Ishikawa (cell line): ENCODE measurements at regions not wholly inside any gene's neighbourhood (a gene's known extent, or its start where the extent isn't known, plus 50 kb on each side); places are given as distances from the start of the nearest gene placed in this dataset.

ENCODE experiments used
- CEBPB ChIP-seq: IDR thresholded peaks from 2 replicates; pipeline ENCODE4 v1.6.1; 2012
- CREB1 ChIP-seq: IDR thresholded peaks from 2 replicates; pipeline ENCODE4 v1.6.1; 2012; ENCODE audit warnings: low read depth
- EP300 ChIP-seq: IDR thresholded peaks from 2 replicates; pipeline ENCODE4 v1.6.1; 2012; ENCODE audit warnings: borderline replicate concordance
- FOXM1 ChIP-seq: IDR thresholded peaks from 2 replicates; pipeline ENCODE4 v1.6.1; 2012; ENCODE audit warnings: low read depth, borderline replicate concordance
- NFIC ChIP-seq: IDR thresholded peaks from 2 replicates; pipeline ENCODE4 v1.6.1; 2012
- RAD21 ChIP-seq: IDR thresholded peaks from 2 replicates; pipeline ENCODE4 v1.6.1; 2012; ENCODE audit warnings: low read depth
- REST ChIP-seq: IDR thresholded peaks from 2 replicates; pipeline ENCODE4 v1.6.1; 2012; ENCODE audit warnings: low read depth, mild to moderate bottlenecking
- TAF1 ChIP-seq: IDR thresholded peaks from 2 replicates; pipeline ENCODE4 v1.6.1; 2012; ENCODE audit warnings: low read depth, mild to moderate bottlenecking
- TCF12 ChIP-seq: IDR thresholded peaks from 2 replicates; pipeline ENCODE4 v1.6.1; 2012; ENCODE audit warnings: low read depth
- TEAD4 ChIP-seq: IDR thresholded peaks from 2 replicates; pipeline ENCODE4 v1.6.1; 2012
- YY1 ChIP-seq: IDR thresholded peaks from 2 replicates; pipeline ENCODE4 v1.6.1; 2012; ENCODE audit warnings: low read depth
- ZBTB7A ChIP-seq: IDR thresholded peaks from 2 replicates; pipeline ENCODE4 v1.6.1; 2012; ENCODE audit warnings: low read depth
- TF ChIP-seq, protein P1 (sequence below): IDR thresholded peaks from 2 replicates; pipeline ENCODE4 v1.6.1; 2012

GRCh38 chr5:2999926-3000325, 248.4 kb upstream of the IRX2 start:
- TF ChIP-seq TEAD4: no peak
- no peak for TF ChIP-seq FOXM1
- no peak for TF ChIP-seq YY1
- TF ChIP-seq, protein P1, sequence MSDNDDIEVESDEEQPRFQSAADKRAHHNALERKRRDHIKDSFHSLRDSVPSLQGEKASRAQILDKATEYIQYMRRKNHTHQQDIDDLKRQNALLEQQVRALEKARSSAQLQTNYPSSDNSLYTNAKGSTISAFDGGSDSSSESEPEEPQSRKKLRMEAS: no peak
- TF ChIP-seq EP300: no peak
- TF ChIP-seq ZBTB7A: no peak
- TF ChIP-seq TAF1: no peak
- no peak for TF ChIP-seq REST
- TF ChIP-seq RAD21: no peak
- no peak for TF ChIP-seq CEBPB
- TF ChIP-seq TCF12: no peak
- TF ChIP-seq NFIC: no peak
- no peak for TF ChIP-seq CREB1
